SK-N-SH (cell line): ENCODE measurements at regions not wholly inside any gene's neighbourhood (a gene's known extent, or its start where the extent isn't known, plus 50 kb on each side); places are given as distances from the start of the nearest gene placed in this dataset.

Source experiments
- GATA2 ChIP-seq: sonication (generic); formaldehyde crosslinking; IDR thresholded peaks from 2 replicates; pipeline ENCODE4 v1.5.0; 2020; ENCODE audit warnings: mild to moderate bottlenecking, missing genetic modification reagents
- POLR2AphosphoS5 ChIP-seq: IDR thresholded peaks from 2 replicates; pipeline ENCODE4 v1.6.1; 2012; ENCODE audit warnings: low read depth, low read length

DNA sequence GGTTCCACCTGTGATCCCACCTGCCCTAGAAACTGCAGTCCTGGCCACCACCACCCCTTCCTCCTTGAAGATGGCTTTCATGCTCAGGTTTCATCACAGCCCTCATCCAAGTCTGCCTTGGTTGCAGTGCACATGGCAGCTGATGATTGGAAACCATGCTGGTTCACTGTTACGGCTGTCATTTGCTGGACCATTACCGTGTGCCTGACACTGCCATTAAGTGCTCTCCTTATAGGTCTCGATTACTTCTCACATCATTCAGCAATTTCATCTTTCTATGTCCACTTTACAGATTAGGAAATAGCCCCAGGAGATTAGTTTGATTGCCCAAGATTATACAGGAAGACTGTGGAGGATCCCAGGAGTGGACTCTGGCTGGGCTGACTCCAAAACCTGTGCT lies 123.9 kb downstream of the ICE1 start:
- TF ChIP-seq POLR2AphosphoS5 (no peak), GATA2 (no peak)
